Endodermal cell (in vitro differentiated cells): ENCODE measurements at regions not wholly inside any gene's neighbourhood (a gene's known extent, or its start where the extent isn't known, plus 50 kb on each side); places are given as distances from the start of the nearest gene placed in this dataset.
A peak's percentile ranks its signal among the peaks of the same experiment; 100 is the strongest.

ENCODE experiments used
- DNase-seq: peaks from one replicate; pipeline ENCODE4 v3.0.0-alpha.2; 2017
- H3K27ac ChIP-seq: 2 replicates; pipeline ENCODE4 v1.5.1; 2013; ENCODE audit warnings: mild to moderate bottlenecking, low read depth, low read length, moderate library complexity
- H3K27me3 ChIP-seq: 2 replicates; pipeline ENCODE4 v1.6.1; 2013; ENCODE audit warnings: mild to moderate bottlenecking, low read length, moderate library complexity; ENCODE audit not compliant: insufficient read depth, control insufficient read depth, poor library complexity, severe bottlenecking
- H3K36me3 ChIP-seq: 2 replicates; pipeline ENCODE4 v1.7.0; 2013; ENCODE audit warnings: mild to moderate bottlenecking, low read length, moderate library complexity; ENCODE audit not compliant: control insufficient read depth, insufficient read depth
- H3K4me1 ChIP-seq: one replicate; pipeline ENCODE4 v1.7.0; 2013; ENCODE audit warnings: low read length; ENCODE audit not compliant: control insufficient read depth, insufficient read depth
- H3K4me3 ChIP-seq: 2 replicates; pipeline ENCODE4 v1.5.1; 2013; ENCODE audit warnings: mild to moderate bottlenecking, low read length, moderate library complexity
- H3K9ac ChIP-seq: 2 replicates; pipeline ENCODE4 v1.6.1; 2013; ENCODE audit warnings: mild to moderate bottlenecking, low read length, moderate library complexity; ENCODE audit not compliant: poor library complexity, severe bottlenecking; ENCODE audit errors: extremely low read depth
- H3K9me3 ChIP-seq: 2 replicates; pipeline ENCODE4 v1.6.1; 2013; ENCODE audit warnings: mild to moderate bottlenecking, low read length, moderate library complexity; ENCODE audit not compliant: control insufficient read depth
- H3K27ac Mint-ChIP-seq: 2 replicates; pipeline ENCODE4 v1.8.0; 2020; ENCODE audit warnings: mixed read lengths
- H3K27me3 Mint-ChIP-seq: 2 replicates; pipeline ENCODE4 v1.8.0; 2021; ENCODE audit warnings: mild to moderate bottlenecking, mixed read lengths; ENCODE audit not compliant: insufficient read depth
- H3K36me3 Mint-ChIP-seq: 2 replicates; pipeline ENCODE4 v1.8.0; 2020; ENCODE audit warnings: low read depth, mixed read lengths
- H3K4me1 Mint-ChIP-seq: 2 replicates; pipeline ENCODE4 v1.8.0; 2020; ENCODE audit warnings: mixed read lengths
- H3K4me3 Mint-ChIP-seq: 2 replicates; pipeline ENCODE4 v1.8.0; 2020; ENCODE audit warnings: mild to moderate bottlenecking, moderate library complexity, mixed read lengths
- H3K9me3 Mint-ChIP-seq: 2 replicates; pipeline ENCODE4 v1.8.0; 2020; ENCODE audit warnings: mild to moderate bottlenecking, mixed read lengths
- CTCF ChIP-seq: fragments of 200-600 bp; sonication (generic); conservative IDR thresholded peaks from 2 replicates; pipeline ENCODE4 v1.5.0; 2021; ENCODE audit warnings: antibody characterized with exemption, mild to moderate bottlenecking
- WGBS, 2 experiments: methylation state at CpG; one replicate each; pipeline versions ENCODE4 v1.1.5 to v1.1.7; 2013; ENCODE audit warnings: missing lambda C conversion rate in 2 of 2, mixed read lengths in 1 of 2; ENCODE audit not compliant: insufficient coverage in 1 of 2, insufficient read length in 1 of 2; 5-methylcytosine and 5-hydroxymethylcytosine counted together

DNA sequence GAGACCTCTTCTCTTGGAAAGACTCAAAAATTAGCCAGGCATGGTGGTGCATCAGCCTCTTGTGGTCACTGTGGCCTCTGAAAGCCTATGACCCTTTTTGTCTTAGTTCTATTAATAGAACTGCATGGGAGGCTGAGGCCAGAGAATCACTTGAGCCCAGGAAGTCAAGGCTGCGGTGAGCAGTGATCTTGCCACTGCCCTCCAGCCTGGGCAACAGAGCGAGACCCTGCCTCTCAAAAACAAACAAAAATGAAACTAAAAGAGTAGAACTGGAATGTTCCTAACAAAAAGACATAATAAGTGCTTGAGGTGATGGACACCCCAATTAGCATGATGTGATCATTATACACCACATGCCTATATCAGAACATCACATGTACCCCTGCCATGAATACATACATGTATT, 197.0 kb upstream of the EEA1 start:
- Histone ChIP-seq H3K9ac (no peak overlapping the region), H3K9me3 (no peaks in the 10 kb centered on the region), H3K4me1 (peaks cover 5% of the 10 kb centered on the region), H3K36me3 (no peaks in the 10 kb centered on the region), H3K27ac (no peak overlapping the region), H3K4me3 (no peak overlapping the region), H3K27me3 (no peaks in the 10 kb centered on the region)
- Mint-ChIP-seq H3K36me3 (no peaks in the 10 kb centered on the region), H3K9me3 (no peaks in the 10 kb centered on the region), H3K27me3 (no peaks in the 10 kb centered on the region), H3K4me1 (peaks cover 21% of the 10 kb centered on the region), H3K4me3 (no peak overlapping the region), H3K27ac (no peak overlapping the region)
- DNase-seq = no peak
- no peak for TF ChIP-seq CTCF
- WGBS, 2 experiments = 95 to 100% methylated on average over 1 to 2 of the region's 2 CpGs

DNA sequence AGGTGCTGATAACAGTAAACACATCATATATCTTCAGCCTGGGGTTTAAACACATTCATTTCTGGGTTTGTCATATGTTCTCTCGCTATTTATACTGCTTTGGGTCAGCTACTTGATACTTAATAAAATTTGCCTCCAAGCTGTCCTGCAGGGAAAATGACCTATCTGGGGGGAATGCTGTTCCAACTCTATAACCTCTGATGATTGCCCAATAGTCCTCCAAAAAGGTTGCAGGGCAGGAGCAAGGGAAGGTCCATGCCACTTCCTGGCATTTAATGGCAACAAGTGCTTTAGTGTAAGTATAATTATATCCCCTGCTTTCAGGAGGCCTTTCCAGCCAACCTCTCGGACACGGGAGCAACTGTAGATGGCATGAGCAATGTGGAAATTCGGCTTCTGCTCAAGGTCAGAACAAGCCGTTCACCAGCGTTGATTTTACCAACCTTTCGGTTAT, 198.0 kb upstream of the EEA1 start:
- Histone ChIP-seq H3K36me3 (no peaks in the 10 kb centered on the region), H3K9ac (no peak overlapping the region), H3K9me3 (no peaks in the 10 kb centered on the region), H3K4me1 (peaks cover 5% of the 10 kb centered on the region), H3K27ac (no peak overlapping the region), H3K27me3 (no peaks in the 10 kb centered on the region), H3K4me3 (no peak overlapping the region)
- Mint-ChIP-seq H3K4me3 (no peak overlapping the region), H3K36me3 (no peaks in the 10 kb centered on the region), H3K27ac (no peak overlapping the region), H3K4me1 (peaks cover 15% of the 10 kb centered on the region), H3K9me3 (no peaks in the 10 kb centered on the region), H3K27me3 (no peaks in the 10 kb centered on the region)
- TF ChIP-seq CTCF = no peak
- 97% methylated on average over 6 to 7 of the region's 7 CpGs for WGBS, 2 experiments
- DNase-seq = no peak

- H3K4me1 Mint-ChIP-seq = peaks cover 9% of the 10 kb centered on the region
- no peaks in the 10 kb centered on the region for H3K27me3 ChIP-seq
- H3K4me3 Mint-ChIP-seq = no peak overlapping the region
- DNase-seq = peak; percentile 75
- peak; percentile 56 for TF ChIP-seq CTCF
- H3K9me3 ChIP-seq = no peaks in the 10 kb centered on the region
- 86 to 90% methylated on average over 14 to 16 of the region's 16 CpGs for WGBS, 2 experiments
- H3K36me3 ChIP-seq = no peaks in the 10 kb centered on the region
- no peak overlapping the region for H3K4me3 ChIP-seq
- H3K27ac Mint-ChIP-seq = no peak overlapping the region
- no peak overlapping the region for H3K27ac ChIP-seq
- no peaks in the 10 kb centered on the region for H3K9me3 Mint-ChIP-seq
- H3K9ac ChIP-seq = no peak overlapping the region
- no peaks in the 10 kb centered on the region for H3K36me3 Mint-ChIP-seq
- H3K4me1 ChIP-seq = peaks cover 5% of the 10 kb centered on the region
- H3K27me3 Mint-ChIP-seq = no peaks in the 10 kb centered on the region
These were observed 198.7 kb upstream of the EEA1 start for GRCh38 chr12:93127582-93128331.
